GM10266 (cell line): ENCODE measurements at regions not wholly inside any gene's neighbourhood (a gene's known extent, or its start where the extent isn't known, plus 50 kb on each side); places are given as distances from the start of the nearest gene placed in this dataset.

Source experiments
- DNase-seq: peaks from one replicate; pipeline ENCODE4 v3.0.0; 2012; ENCODE audit errors: extremely low spot score
- TF ChIP-seq, protein P1 (sequence below): IDR thresholded peaks from 2 replicates; pipeline ENCODE4 v1.5.1; 2012; ENCODE audit warnings: mild to moderate bottlenecking, low read depth; ENCODE audit not compliant: control insufficient read depth, insufficient read depth; ENCODE audit errors: missing control alignments

DNA sequence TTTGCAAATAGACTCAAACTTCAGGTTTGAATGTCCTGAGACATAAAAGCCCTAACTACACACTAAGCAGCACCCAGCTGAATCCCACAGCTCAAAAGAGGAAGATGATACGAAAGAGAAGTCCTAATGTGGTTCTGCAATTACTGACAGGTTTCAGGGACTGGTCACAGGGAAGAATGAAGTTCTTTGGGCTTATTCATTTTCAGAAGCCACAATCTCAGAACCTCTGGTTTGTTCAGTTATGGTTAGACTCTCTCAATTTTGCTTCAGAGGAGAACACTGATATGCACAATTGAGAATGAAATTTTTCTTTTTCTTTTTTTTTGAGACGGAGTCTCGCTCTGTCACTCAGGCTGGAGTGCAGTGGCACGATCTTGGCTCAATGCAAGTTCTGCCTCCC, 94.6 kb upstream of the FAM180A start:
- peak; percentile 14 for DNase-seq
- TF ChIP-seq, protein P1, sequence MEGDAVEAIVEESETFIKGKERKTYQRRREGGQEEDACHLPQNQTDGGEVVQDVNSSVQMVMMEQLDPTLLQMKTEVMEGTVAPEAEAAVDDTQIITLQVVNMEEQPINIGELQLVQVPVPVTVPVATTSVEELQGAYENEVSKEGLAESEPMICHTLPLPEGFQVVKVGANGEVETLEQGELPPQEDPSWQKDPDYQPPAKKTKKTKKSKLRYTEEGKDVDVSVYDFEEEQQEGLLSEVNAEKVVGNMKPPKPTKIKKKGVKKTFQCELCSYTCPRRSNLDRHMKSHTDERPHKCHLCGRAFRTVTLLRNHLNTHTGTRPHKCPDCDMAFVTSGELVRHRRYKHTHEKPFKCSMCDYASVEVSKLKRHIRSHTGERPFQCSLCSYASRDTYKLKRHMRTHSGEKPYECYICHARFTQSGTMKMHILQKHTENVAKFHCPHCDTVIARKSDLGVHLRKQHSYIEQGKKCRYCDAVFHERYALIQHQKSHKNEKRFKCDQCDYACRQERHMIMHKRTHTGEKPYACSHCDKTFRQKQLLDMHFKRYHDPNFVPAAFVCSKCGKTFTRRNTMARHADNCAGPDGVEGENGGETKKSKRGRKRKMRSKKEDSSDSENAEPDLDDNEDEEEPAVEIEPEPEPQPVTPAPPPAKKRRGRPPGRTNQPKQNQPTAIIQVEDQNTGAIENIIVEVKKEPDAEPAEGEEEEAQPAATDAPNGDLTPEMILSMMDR, result no peak

- TF ChIP-seq, protein P1, result no peak
- DNase-seq, result no peak
Measured at GRCh38 chr7:135842446-135843179, 94.0 kb upstream of the FAM180A start.

GRCh38 chr7:135840591-135840990, 92.0 kb upstream of the FAM180A start:
- TF ChIP-seq, protein P1, result no peak
- DNase-seq, result no peak

DNA sequence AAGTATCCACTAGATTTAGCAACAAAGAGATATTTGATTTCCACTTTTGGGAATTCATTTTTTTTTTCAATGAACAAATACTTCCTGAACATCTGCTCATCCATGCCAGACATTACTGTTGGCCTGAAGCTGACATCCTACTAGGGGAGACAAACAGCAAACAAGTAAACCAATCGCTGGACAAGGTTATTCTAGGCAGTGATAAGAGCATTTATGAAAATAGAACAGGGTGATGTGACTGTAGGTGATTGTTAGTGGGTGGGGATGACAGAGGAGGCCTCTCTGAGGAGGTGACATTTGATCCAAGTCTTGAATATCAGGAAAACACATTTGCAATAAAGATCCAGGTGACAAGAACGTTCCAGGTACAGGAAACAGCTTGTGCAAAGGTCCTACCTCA, 89.1 kb upstream of the FAM180A start:
- TF ChIP-seq, protein P1, result no peak
- no peak for DNase-seq

DNA sequence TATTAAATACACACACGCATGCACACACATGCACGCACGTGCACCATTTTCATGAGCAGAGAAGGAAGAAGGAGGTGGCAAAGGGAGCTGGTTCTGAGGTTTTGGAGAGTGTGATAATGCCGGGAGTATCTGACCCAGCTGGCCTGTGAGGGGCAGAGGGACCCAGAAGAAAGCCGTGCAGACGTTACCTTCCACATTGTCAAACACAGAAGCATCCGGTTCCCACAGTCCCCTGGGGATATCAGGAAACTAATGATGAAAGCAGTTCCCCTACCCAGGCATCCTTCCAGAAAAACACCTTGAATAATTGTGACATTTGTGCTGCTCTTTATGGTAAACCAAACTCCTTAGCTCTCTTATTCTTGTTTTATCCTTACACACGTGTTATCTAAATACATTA, 85.7 kb upstream of the FAM180A start:
- TF ChIP-seq, protein P1, result no peak
- no peak for DNase-seq

DNA sequence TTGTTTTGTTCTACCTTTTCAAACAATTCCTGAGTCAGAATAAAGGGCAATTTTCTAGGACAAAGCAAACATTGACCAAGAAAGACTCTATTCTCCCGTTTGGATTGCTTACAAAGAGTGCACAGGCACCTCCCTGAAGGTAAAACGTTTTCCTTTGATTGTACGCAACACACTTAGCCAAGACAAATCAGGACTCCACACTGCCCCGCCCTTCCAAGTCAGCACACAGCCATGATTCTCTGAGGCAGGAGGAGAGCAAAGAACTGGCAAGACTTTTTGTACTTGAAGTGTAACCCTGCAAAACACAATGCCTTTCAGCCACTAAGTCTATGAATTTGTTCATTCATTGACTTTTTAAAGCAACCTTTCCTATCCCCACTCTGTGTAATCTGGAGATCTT, 85.0 kb upstream of the FAM180A start:
- TF ChIP-seq, protein P1, result no peak
- no peak for DNase-seq

DNA sequence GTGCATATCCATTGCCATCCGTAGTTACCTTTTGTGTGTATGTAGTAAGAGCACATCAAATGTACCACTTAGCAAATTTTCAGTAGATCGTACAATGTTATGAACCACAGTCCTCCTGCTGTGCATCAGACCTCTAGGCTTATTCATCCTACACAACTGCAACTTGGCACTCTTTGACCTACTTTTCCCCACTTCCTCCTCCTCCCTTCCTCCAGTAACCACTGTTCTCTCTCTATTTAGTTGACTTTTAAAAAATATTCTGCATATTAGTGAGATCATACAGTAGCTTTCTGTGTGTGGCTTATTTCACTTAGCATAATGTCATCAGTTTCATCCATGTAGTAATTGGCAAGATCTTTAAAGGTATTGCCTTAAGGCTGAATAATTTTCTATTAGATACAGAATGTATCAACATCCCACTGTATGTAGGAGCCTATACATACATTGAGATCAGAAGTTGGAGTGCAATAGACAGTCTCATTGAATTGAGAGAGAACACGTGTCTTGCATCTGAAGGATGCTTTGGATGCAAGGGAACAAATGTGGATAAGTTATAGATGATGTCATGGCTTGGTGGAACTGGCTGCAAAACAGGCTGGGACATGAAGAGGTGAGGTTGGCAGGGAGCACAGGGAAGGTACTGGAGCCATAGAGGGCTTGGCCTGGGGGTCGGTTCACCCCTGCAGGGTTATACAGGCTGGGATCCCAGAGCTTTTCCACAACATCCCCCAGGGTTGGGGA, 83.0 kb upstream of the FAM180A start:
- no peak for DNase-seq
- TF ChIP-seq, protein P1, result no peak
